ENCODE measurements at regions not wholly inside any gene's neighbourhood (a gene's known extent, or its start where the extent isn't known, plus 50 kb on each side); places are given as distances from the start of the nearest gene placed in this dataset.

DNA sequence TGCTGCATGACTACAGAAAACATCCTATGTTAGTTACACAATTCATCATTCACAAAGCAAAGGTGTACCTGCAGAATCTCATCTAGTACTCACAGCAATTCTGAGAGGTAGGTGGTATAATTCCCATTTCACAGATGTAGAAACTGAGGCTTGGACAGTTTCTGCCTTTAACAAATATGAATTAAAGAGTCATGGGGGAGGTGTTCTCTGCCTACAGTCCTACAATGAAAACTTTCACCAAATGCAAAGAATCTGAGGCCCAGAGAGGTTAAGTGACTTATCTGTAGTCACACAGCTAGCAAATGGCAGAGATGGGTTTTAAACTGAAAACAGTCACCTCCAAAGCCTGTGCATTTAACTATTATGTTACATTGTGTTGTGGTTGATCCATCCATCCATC lies 171.6 kb upstream of the WSCD2 start:
- H2BK5ac ChIP-seq (ENCODE audit: low read depth, low read length, poor library complexity, severe bottlenecking) = no peak overlapping the region
- ChIA-PET POLR2A (ENCODE audit: unreplicated experiment) (no interaction called here), CTCF (no interaction called here)

More for the DNA sequence above, 171.6 kb upstream of the WSCD2 start:
- Histone ChIP-seq H2AK9ac (replicated peaks; ENCODE audit: low read depth, low read length, poor library complexity) (no peak overlapping the region), H4K91ac (ENCODE audit: insufficient read depth, low read depth, low read length) (no peak overlapping the region), H3K56ac (ENCODE audit: extremely low read depth, insufficient read depth, low read length) (no peak overlapping the region), H2BK120ac (ENCODE audit: low read depth, low read length) (no peak overlapping the region), H2BK15ac (ENCODE audit: low read depth, low read length) (no peak overlapping the region), H4K5ac (ENCODE audit: low read depth, low read length) (no peak overlapping the region), H4K20me1 (ENCODE audit: insufficient read depth, low read length) (no peaks in the 10 kb centered on the region), H3K14ac (replicated peaks; ENCODE audit: low read depth, low read length) (no peak overlapping the region), H2BK20ac (ENCODE audit: low read depth, low read length) (no peak overlapping the region), H3K4me2 (ENCODE audit: low read depth, low read length) (no peak overlapping the region), H3K27me3 (ENCODE audit: control insufficient read depth, insufficient read depth, low read length) (no peaks in the 10 kb centered on the region), H3K27ac (ENCODE audit: insufficient read depth, low read length) (no peak overlapping the region), H3K18ac (ENCODE audit: low read depth, low read length) (no peak overlapping the region), H2AK5ac (ENCODE audit: low read depth, low read length) (no peak overlapping the region), H3K9me3 (ENCODE audit: control insufficient read depth, insufficient read depth, low read length) (peaks cover 9% of the 10 kb centered on the region), H3K36me3 (ENCODE audit: control insufficient read depth, insufficient read depth, low read length) (no peaks in the 10 kb centered on the region), H3K9ac (ENCODE audit: low read depth, low read length) (no peak overlapping the region), H2AFZ (replicated peaks; ENCODE audit: low read length, poor library complexity) (no peak overlapping the region), H3K79me1 (ENCODE audit: low read depth in 1 of 2, low read length in 2 of 2) (no peaks in the 10 kb centered on the region), H3K4ac (ENCODE audit: low read depth, low read length) (no peak overlapping the region), H3K4me1 (ENCODE audit: control insufficient read depth, insufficient read depth, low read length) (no peaks in the 10 kb centered on the region), H4K8ac (ENCODE audit: low read depth in 2 of 2, low read length in 2 of 2) (no peak overlapping the region), H3K4me3 (ENCODE audit: insufficient read depth, low read depth, low read length) (no peak overlapping the region), H3K23ac (ENCODE audit: low read depth, low read length) (no peak overlapping the region), H3K9me1 (ENCODE audit: insufficient read depth, low read length) (no peaks in the 10 kb centered on the region)
- no TSS peak for BruUV-seq (replicated peaks)
- dilution Hi-C loops (cut with HindIII; ENCODE audit: low sequenced_read_pairs, unreplicated experiment) = no loop called here
- TF ChIP-seq, protein P1, sequence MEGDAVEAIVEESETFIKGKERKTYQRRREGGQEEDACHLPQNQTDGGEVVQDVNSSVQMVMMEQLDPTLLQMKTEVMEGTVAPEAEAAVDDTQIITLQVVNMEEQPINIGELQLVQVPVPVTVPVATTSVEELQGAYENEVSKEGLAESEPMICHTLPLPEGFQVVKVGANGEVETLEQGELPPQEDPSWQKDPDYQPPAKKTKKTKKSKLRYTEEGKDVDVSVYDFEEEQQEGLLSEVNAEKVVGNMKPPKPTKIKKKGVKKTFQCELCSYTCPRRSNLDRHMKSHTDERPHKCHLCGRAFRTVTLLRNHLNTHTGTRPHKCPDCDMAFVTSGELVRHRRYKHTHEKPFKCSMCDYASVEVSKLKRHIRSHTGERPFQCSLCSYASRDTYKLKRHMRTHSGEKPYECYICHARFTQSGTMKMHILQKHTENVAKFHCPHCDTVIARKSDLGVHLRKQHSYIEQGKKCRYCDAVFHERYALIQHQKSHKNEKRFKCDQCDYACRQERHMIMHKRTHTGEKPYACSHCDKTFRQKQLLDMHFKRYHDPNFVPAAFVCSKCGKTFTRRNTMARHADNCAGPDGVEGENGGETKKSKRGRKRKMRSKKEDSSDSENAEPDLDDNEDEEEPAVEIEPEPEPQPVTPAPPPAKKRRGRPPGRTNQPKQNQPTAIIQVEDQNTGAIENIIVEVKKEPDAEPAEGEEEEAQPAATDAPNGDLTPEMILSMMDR (conservative IDR thresholded peaks at IDR 0.05; ENCODE audit: low read depth, low read length) = no peak
- TF ChIP-seq MAFK (IDR thresholded peaks at IDR 0.05; ENCODE audit: low read depth, low read length) (no peak), MXI1 (IDR thresholded peaks at IDR 0.05; ENCODE audit: borderline replicate concordance, low read depth, low read length) (no peak), RAD21 (IDR thresholded peaks at IDR 0.05; ENCODE audit: low read length) (no peak), POLR2A (IDR thresholded peaks at IDR 0.05; ENCODE audit: low read depth, low read length) (no peak), NFE2L2 (IDR thresholded peaks at IDR 0.05; ENCODE audit: low read depth, low read length) (no peak), RCOR1 (IDR thresholded peaks at IDR 0.05; ENCODE audit: insufficient replicate concordance, low read length) (no peak), FOS (IDR thresholded peaks at IDR 0.05; ENCODE audit: low read depth, low read length) (no peak)
- TF ChIP-seq, protein P2, sequence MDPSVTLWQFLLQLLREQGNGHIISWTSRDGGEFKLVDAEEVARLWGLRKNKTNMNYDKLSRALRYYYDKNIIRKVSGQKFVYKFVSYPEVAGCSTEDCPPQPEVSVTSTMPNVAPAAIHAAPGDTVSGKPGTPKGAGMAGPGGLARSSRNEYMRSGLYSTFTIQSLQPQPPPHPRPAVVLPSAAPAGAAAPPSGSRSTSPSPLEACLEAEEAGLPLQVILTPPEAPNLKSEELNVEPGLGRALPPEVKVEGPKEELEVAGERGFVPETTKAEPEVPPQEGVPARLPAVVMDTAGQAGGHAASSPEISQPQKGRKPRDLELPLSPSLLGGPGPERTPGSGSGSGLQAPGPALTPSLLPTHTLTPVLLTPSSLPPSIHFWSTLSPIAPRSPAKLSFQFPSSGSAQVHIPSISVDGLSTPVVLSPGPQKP (IDR thresholded peaks at IDR 0.05; ENCODE audit: borderline replicate concordance, low read depth, low read length) = no peak
- in situ Hi-C loops (cut with MboI; ENCODE audit: low sequenced_read_pairs) = no loop called here
- DNase-seq (no peak), ATAC-seq (ENCODE audit: low read depth) (no peak)
- intact Hi-C loops (cut with micrococcal nuclease) = no loop called here

Measured in IMR-90 (cell line).